Smooth muscle cell (in vitro differentiated cells): ENCODE measurements at regions not wholly inside any gene's neighbourhood (a gene's known extent, or its start where the extent isn't known, plus 50 kb on each side); places are given as distances from the start of the nearest gene placed in this dataset.

Source experiments
- DNase-seq: peaks from one replicate; lab custom pipeline; 2025; ENCODE audit not compliant: unreplicated experiment; lab: John Stamatoyannopoulos, UW
- H2AFZ ChIP-seq: fragments of 200-600 bp; sonication (generic); 2 replicates; pipeline ENCODE4 v1.6.0; 2016; ENCODE audit warnings: antibody characterized with exemption, low read depth, mild to moderate bottlenecking
- H3F3A ChIP-seq: fragments of 200-600 bp; sonication (generic); 2 replicates; pipeline ENCODE4 v1.6.0; 2017; ENCODE audit warnings: antibody characterized with exemption, low read depth
- H3K27ac ChIP-seq: fragments of 200-600 bp; sonication (generic); 2 replicates; pipeline ENCODE4 v1.5.1; 2016; ENCODE audit warnings: low read depth, mild to moderate bottlenecking
- H3K27me3 ChIP-seq: fragments of 200-600 bp; sonication (generic); 2 replicates; pipeline ENCODE4 v1.6.1; 2016; ENCODE audit warnings: low read depth, mild to moderate bottlenecking
- H3K36me3 ChIP-seq: fragments of 200-600 bp; sonication (generic); 2 replicates; pipeline ENCODE4 v1.5.1; 2016; ENCODE audit warnings: low read depth
- H3K4me1 ChIP-seq: fragments of 200-600 bp; sonication (generic); 2 replicates; pipeline ENCODE4 v1.5.1; 2016; ENCODE audit warnings: low read depth
- H3K4me2 ChIP-seq: fragments of 200-600 bp; sonication (generic); 2 replicates; pipeline ENCODE4 v1.6.0; 2016; ENCODE audit warnings: mild to moderate bottlenecking
- H3K4me3 ChIP-seq: fragments of 200-600 bp; sonication (generic); 2 replicates; pipeline ENCODE4 v1.5.1; 2016; ENCODE audit warnings: mild to moderate bottlenecking
- H3K79me2 ChIP-seq: fragments of 200-600 bp; sonication (generic); 2 replicates; pipeline ENCODE4 v1.6.0; 2016; ENCODE audit warnings: low read depth, mild to moderate bottlenecking
- H3K9ac ChIP-seq: fragments of 200-600 bp; sonication (generic); 2 replicates; pipeline ENCODE4 v1.6.0; 2016; ENCODE audit warnings: low read depth
- H3K9me3 ChIP-seq: fragments of 200-600 bp; sonication (generic); replicated peaks from 2 replicates; pipeline ENCODE4 v1.5.1; 2016; ENCODE audit warnings: low read depth
- H4K20me1 ChIP-seq: fragments of 200-600 bp; sonication (generic); 2 replicates; pipeline ENCODE4 v1.6.0; 2016; ENCODE audit warnings: low read depth
- CTCF ChIP-seq: fragments of 200-600 bp; sonication (generic); IDR thresholded peaks from 2 replicates; pipeline ENCODE4 v1.5.1; 2017; ENCODE audit warnings: borderline replicate concordance, mild to moderate bottlenecking, antibody characterized with exemption; ENCODE audit not compliant: insufficient read depth, poor library complexity, severe bottlenecking
- WGBS: methylation state at CpG from one replicate; pipeline ENCODE4 v1.1.7; 2016; ENCODE audit warnings: low lambda C conversion rate; 5-methylcytosine and 5-hydroxymethylcytosine counted together

DNA sequence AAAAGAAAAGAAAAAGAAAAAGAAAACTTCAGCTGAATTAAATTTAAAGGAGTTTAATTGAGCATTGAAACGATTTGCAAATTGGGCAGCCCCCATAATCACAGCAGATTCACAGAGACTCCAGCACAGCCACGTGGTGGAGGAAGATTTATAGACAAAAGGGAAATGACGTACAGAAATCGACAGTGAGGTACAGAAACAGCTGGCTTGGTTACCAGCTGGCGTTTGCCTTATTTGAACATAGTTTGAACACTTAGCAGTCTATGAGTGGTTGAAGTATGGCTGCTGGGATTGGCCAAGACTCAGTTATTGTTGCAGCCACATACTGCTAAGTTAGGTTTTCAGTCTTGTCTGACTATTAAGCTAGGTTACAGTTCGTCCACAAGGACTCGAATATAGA lies 312.2 kb upstream of the SLC14A2 start:
- TF ChIP-seq CTCF, result no peak
- Histone ChIP-seq H3K4me3 (no peak overlapping the region), H3K36me3 (no peaks in the 10 kb centered on the region), H3K79me2 (no peaks in the 10 kb centered on the region), H3K4me2 (no peak overlapping the region), H3K4me1 (no peaks in the 10 kb centered on the region), H4K20me1 (no peaks in the 10 kb centered on the region), H2AFZ (no peak overlapping the region), H3F3A (no peaks in the 10 kb centered on the region), H3K9me3 (no peaks in the 10 kb centered on the region), H3K27me3 (no peaks in the 10 kb centered on the region), H3K27ac (no peak overlapping the region), H3K9ac (no peak overlapping the region)
- DNase-seq, result no peak
- 89% methylated on average over 7 of the region's 7 CpGs for WGBS

- Histone ChIP-seq H3K4me3 (no peak overlapping the region), H3K79me2 (no peaks in the 10 kb centered on the region), H3K4me2 (no peak overlapping the region), H3K36me3 (no peaks in the 10 kb centered on the region), H3F3A (no peaks in the 10 kb centered on the region), H3K4me1 (no peaks in the 10 kb centered on the region), H4K20me1 (no peaks in the 10 kb centered on the region), H3K27me3 (no peaks in the 10 kb centered on the region), H3K27ac (no peak overlapping the region), H3K9me3 (no peaks in the 10 kb centered on the region), H2AFZ (no peak overlapping the region), H3K9ac (no peak overlapping the region)
- no peak for DNase-seq
- WGBS, result 94% methylated on average over 1 of the region's 1 CpG
- TF ChIP-seq CTCF, result no peak
Observed at GRCh38 chr18:45304558-45304957, 310.7 kb upstream of the SLC14A2 start.

- no peak for TF ChIP-seq CTCF
- 92% methylated on average over 9 of the region's 9 CpGs for WGBS
Observed at GRCh38 chr18:45312555-45313126, 302.6 kb upstream of the SLC14A2 start.

DNA sequence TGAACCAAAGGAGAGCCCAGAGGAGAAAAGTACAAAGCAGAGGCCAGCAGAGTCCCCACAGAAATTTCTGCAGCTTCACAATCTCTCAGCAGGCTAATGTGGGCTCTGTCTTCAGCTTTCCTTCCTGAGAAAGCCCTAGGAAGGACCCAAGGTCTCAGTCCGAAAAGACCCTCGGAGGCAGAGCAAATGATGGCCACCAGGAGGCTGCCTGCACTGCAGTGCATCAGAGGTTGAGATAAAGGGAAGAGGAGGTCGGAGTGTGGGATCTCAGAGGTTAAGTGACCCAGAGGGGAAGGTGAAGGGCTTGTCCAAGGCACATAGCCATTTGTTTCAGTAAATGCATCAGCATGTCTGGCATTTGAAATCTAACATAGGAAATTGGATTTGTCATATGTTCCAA lies 299.1 kb upstream of the SLC14A2 start:
- Histone ChIP-seq H3K4me2 (no peak overlapping the region), H3K27me3 (no peaks in the 10 kb centered on the region), H3F3A (no peaks in the 10 kb centered on the region), H3K4me3 (no peak overlapping the region), H3K79me2 (no peaks in the 10 kb centered on the region), H3K4me1 (no peaks in the 10 kb centered on the region), H3K9ac (no peak overlapping the region), H3K36me3 (no peaks in the 10 kb centered on the region), H4K20me1 (no peaks in the 10 kb centered on the region), H3K9me3 (no peaks in the 10 kb centered on the region), H3K27ac (no peak overlapping the region), H2AFZ (no peak overlapping the region)
- WGBS, result 90% methylated on average over 3 of the region's 3 CpGs
- no peak for DNase-seq
- TF ChIP-seq CTCF, result no peak

More at GRCh38 chr18:45312555-45313126, 302.6 kb upstream of the SLC14A2 start:
- no peaks in the 10 kb centered on the region for H3F3A ChIP-seq
- H3K4me2 ChIP-seq, result no peak overlapping the region
- no peaks in the 10 kb centered on the region for H3K4me1 ChIP-seq
- H4K20me1 ChIP-seq, result no peaks in the 10 kb centered on the region
- H3K27me3 ChIP-seq, result no peaks in the 10 kb centered on the region
- no peak overlapping the region for H3K4me3 ChIP-seq
- H3K79me2 ChIP-seq, result no peaks in the 10 kb centered on the region
- no peak overlapping the region for H3K9ac ChIP-seq
- H3K9me3 ChIP-seq, result no peaks in the 10 kb centered on the region
- DNase-seq, result no peak
- H3K27ac ChIP-seq, result no peak overlapping the region
- H3K36me3 ChIP-seq, result no peaks in the 10 kb centered on the region
- no peak overlapping the region for H2AFZ ChIP-seq
